ENCODE measurements at regions not wholly inside any gene's neighbourhood (a gene's known extent, or its start where the extent isn't known, plus 50 kb on each side); places are given as distances from the start of the nearest gene placed in this dataset.

GRCh38 chr22:48096851-48097665 is 1334.6 kb downstream of the TBC1D22A start:
- TF ChIP-seq CTCF (IDR thresholded peaks at IDR 0.05; ENCODE audit: borderline replicate concordance, insufficient read depth, low read depth, low read length), result no peak
- no peak overlapping the region for H3K4me3 ChIP-seq (ENCODE audit: low read depth, low read length)

GRCh38 chr22:48096411-48096810 is 1334.0 kb downstream of the TBC1D22A start:
- no peak overlapping the region for H3K4me3 ChIP-seq (ENCODE audit: low read depth, low read length)
- no peak for TF ChIP-seq CTCF (IDR thresholded peaks at IDR 0.05; ENCODE audit: borderline replicate concordance, insufficient read depth, low read depth, low read length)

- no peak for TF ChIP-seq CTCF (IDR thresholded peaks at IDR 0.05; ENCODE audit: borderline replicate concordance, insufficient read depth, low read depth, low read length)
- H3K4me3 ChIP-seq (ENCODE audit: low read depth, low read length), result no peak overlapping the region
Observed at GRCh38 chr22:48093981-48094380, 1331.5 kb downstream of the TBC1D22A start.

- no peak overlapping the region for H3K4me3 ChIP-seq (ENCODE audit: low read depth, low read length)
- TF ChIP-seq CTCF (IDR thresholded peaks at IDR 0.05; ENCODE audit: borderline replicate concordance, insufficient read depth, low read depth, low read length), result no peak
Observed at GRCh38 chr22:48092866-48093265, 1330.4 kb downstream of the TBC1D22A start.

GRCh38 chr22:48091656-48092223 is 1329.3 kb downstream of the TBC1D22A start:
- no peak overlapping the region for H3K4me3 ChIP-seq (ENCODE audit: low read depth, low read length)
- TF ChIP-seq CTCF (IDR thresholded peaks at IDR 0.05; ENCODE audit: borderline replicate concordance, insufficient read depth, low read depth, low read length), result no peak

- TF ChIP-seq CTCF (IDR thresholded peaks at IDR 0.05; ENCODE audit: borderline replicate concordance, insufficient read depth, low read depth, low read length), result no peak
- H3K4me3 ChIP-seq (ENCODE audit: low read depth, low read length), result no peak overlapping the region
Observed at GRCh38 chr22:48091060-48091650, 1328.7 kb downstream of the TBC1D22A start.

GRCh38 chr22:48090332-48090672 is 1327.9 kb downstream of the TBC1D22A start:
- TF ChIP-seq CTCF (IDR thresholded peaks at IDR 0.05; ENCODE audit: borderline replicate concordance, insufficient read depth, low read depth, low read length), result no peak
- no peak overlapping the region for H3K4me3 ChIP-seq (ENCODE audit: low read depth, low read length)
